Stomach (tissue), 8 donors: ENCODE measurements at regions not wholly inside any gene's neighbourhood (a gene's known extent, or its start where the extent isn't known, plus 50 kb on each side); places are given as distances from the start of the nearest gene placed in this dataset.

Experiments used
- DNase-seq, 2 donors: peaks; one replicate each; pipeline versions ENCODE4 v3.0.0 to v3.0.0-alpha.2; 2013 to 2019
- H3K27ac ChIP-seq, 5 donors: fragments of 200-600 bp in 4 of 5; sonication (generic) in 4 of 5; one replicate each; pipeline ENCODE4 v1.5.1; 2013 to 2019; ENCODE audit warnings: mild to moderate bottlenecking in 1 of 5, moderate library complexity in 1 of 5
- H3K27me3 ChIP-seq, 3 donors: fragments of 200-600 bp; sonication (generic); one replicate each; pipeline ENCODE4 v1.5.1; 2017 to 2019; ENCODE audit warnings: mixed run types in 1 of 3
- H3K36me3 ChIP-seq, 4 donors: fragments of 200-600 bp; sonication (generic); 1 replicate in 3 of 4; 2 replicates in 1 of 4; pipeline ENCODE4 v1.5.1; 2016 to 2019
- H3K4me1 ChIP-seq, 4 donors: fragments of 200-600 bp; sonication (generic); one replicate each; pipeline ENCODE4 v1.5.1; 2016 to 2019
- H3K4me3 ChIP-seq, 4 donors: fragments of 200-600 bp; sonication (generic) in 3 of 4; one replicate each; pipeline ENCODE4 v1.5.1; 2016 to 2019; ENCODE audit warnings: mild to moderate bottlenecking in 1 of 4
- H3K9me3 ChIP-seq, 4 donors: fragments of 200-600 bp; sonication (generic); one replicate each; pipeline ENCODE4 v1.5.1; 2016 to 2019
- EP300 ChIP-seq: sonication (generic); formaldehyde crosslinking; IDR thresholded peaks from one replicate; pipeline ENCODE4 v1.6.1; 2017; ENCODE audit warnings: antibody characterized with exemption
- POLR2A ChIP-seq, 4 donors: fragments of 450-650 bp; IDR thresholded peaks; one replicate each; pipeline ENCODE4 v1.6.1; 2016; ENCODE audit warnings: antibody characterized with exemption in 4 of 4, control low read depth in 2 of 4, mild to moderate bottlenecking in 1 of 4, moderate library complexity in 1 of 4
- POLR2AphosphoS5 ChIP-seq, 3 donors: sonication (generic); formaldehyde crosslinking; IDR thresholded peaks; one replicate each; pipeline ENCODE4 v1.6.1; 2016; ENCODE audit warnings: antibody characterized with exemption in 3 of 3
- WGBS, 5 donors: extraction: QIAGEN DNeasy Blood & Tissue Kit in 3 of 5; methylation state at CpG; one replicate each; pipeline versions ENCODE4 v1.1.5 to v1.1.7; 2013 to 2018; 5-methylcytosine and 5-hydroxymethylcytosine counted together
- intact Hi-C: fragments of 100-400 bp; cut with DNase I; formaldehyde crosslinking; loops from one replicate; pipeline ENCODE4 v1.15.1; 2023; ENCODE audit warnings: low total_unique reads
- TF ChIP-seq, protein P1 (sequence below), 7 experiments: fragments of 450-650 bp in 4 of 7; fragments of 200-600 bp in 3 of 7; sonication (generic) in 3 of 7; IDR thresholded peaks; one replicate each; pipeline ENCODE4 v1.5.1; 2016 to 2019; ENCODE audit warnings: antibody characterized with exemption in 7 of 7, control low read depth in 2 of 7, mild to moderate bottlenecking in 1 of 7
- donor health status: healthy with polysubstance abuse.
- donor health status: Bipolar disorder and iron deficiency.
- donor health status: healthy.

DNA sequence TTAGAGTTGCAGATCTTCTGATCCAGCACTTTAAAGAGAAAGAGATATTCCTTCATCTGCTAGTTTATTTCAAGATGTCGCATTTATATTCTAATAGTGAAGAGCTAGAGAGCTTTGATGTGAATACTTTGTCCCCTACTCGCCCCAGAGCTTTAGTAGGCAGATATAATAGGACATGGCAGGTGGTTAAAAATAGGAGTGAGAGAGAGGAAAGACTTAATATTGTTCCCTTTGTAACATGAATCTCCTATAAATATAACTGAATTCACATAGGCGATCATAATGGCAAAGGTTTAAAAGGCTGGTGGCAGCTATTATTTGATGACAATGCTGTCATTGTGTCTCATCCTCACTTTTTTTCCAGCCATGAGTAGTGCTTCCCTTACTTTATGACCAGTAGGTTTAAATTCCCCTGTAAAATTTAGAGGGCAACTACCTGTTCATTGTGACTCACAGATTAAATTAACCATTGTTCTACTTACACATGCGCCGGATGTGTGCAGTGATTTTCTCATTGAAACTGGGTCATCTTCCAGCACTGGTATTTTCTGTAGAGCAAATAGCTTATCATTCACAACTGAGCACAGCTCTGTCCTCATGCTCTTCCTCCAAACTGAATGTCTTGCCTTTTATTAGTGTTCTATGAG is 906.7 kb upstream of the CELF2 start:
- DNase-seq, result no peak
- H3K4me1 ChIP-seq, result no peaks in the 10 kb centered on the region
- TF ChIP-seq, protein P1, sequence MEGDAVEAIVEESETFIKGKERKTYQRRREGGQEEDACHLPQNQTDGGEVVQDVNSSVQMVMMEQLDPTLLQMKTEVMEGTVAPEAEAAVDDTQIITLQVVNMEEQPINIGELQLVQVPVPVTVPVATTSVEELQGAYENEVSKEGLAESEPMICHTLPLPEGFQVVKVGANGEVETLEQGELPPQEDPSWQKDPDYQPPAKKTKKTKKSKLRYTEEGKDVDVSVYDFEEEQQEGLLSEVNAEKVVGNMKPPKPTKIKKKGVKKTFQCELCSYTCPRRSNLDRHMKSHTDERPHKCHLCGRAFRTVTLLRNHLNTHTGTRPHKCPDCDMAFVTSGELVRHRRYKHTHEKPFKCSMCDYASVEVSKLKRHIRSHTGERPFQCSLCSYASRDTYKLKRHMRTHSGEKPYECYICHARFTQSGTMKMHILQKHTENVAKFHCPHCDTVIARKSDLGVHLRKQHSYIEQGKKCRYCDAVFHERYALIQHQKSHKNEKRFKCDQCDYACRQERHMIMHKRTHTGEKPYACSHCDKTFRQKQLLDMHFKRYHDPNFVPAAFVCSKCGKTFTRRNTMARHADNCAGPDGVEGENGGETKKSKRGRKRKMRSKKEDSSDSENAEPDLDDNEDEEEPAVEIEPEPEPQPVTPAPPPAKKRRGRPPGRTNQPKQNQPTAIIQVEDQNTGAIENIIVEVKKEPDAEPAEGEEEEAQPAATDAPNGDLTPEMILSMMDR (IDR thresholded peaks at IDR 0.05), result no peak
- no peak for TF ChIP-seq POLR2A (IDR thresholded peaks at IDR 0.05)
- TF ChIP-seq POLR2AphosphoS5 (IDR thresholded peaks at IDR 0.05), result no peak
- TF ChIP-seq EP300, result no peak
- no peak overlapping the region for H3K4me3 ChIP-seq
- WGBS, 5 donors, result 68 to 90% (median 87%) methylated on average over 5 of the region's 5 CpGs
- no peak overlapping the region for H3K27ac ChIP-seq
- no peaks in the 10 kb centered on the region for H3K27me3 ChIP-seq
- intact Hi-C loops, result no loop called here
- H3K36me3 ChIP-seq, result no peaks in the 10 kb centered on the region
- peaks cover 0 to 2% (median 0%) of the 10 kb centered on the region in 4 donors for H3K9me3 ChIP-seq

DNA sequence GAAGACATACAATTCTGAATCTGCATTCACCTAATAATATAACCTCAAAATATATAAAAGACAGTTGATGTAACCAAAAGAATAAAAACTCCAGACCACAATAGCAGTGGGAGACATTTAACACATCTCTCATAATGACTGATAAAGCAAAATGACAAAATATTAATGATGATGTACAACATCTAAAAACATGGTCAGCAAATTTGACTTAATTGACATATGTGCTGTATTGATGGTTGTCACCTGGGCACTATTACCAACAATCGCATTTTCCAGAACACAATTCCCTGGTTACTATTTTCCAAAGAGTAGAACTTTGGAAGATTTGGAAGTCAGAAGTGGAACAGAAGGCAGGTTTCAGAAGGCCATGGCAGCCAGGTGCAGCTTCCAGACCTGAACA is 899.5 kb upstream of the CELF2 start:
- H3K27ac ChIP-seq, result no peak overlapping the region
- no peak for DNase-seq

DNA sequence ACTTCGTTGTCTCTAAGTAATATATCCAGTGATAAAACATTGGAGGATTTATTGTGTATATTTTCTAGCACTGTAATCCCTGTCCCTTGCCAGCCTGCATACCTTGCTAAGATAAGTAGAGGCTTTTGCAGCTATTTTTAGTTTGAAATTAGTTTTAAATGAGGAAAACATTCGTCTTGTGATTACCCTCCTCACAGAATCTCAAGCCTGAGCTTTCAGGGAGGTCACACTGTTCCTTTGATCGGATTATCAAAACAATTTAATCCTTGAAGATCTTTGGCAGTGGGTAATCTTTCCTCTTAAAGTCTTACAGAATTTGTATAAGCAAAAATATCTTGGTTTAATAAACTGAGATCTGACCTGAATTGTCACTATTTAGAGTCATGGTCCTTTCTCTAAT is 897.0 kb upstream of the CELF2 start:
- DNase-seq, result no peak
- H3K9me3 ChIP-seq, result peaks cover 0 to 6% (median 0%) of the 10 kb centered on the region in 4 donors
- H3K27me3 ChIP-seq, result no peaks in the 10 kb centered on the region
- TF ChIP-seq, protein P1 (IDR thresholded peaks at IDR 0.05), result no peak
- no peak for TF ChIP-seq POLR2AphosphoS5 (IDR thresholded peaks at IDR 0.05)
- TF ChIP-seq EP300, result no peak
- TF ChIP-seq POLR2A (IDR thresholded peaks at IDR 0.05), result no peak
- H3K27ac ChIP-seq, result no peak overlapping the region
- no peak overlapping the region for H3K4me3 ChIP-seq
- no peaks in the 10 kb centered on the region for H3K36me3 ChIP-seq
- intact Hi-C loops, result no loop called here
- no peaks in the 10 kb centered on the region for H3K4me1 ChIP-seq
- 41 to 54% (median 52%) methylated on average over 3 of the region's 3 CpGs for WGBS, 5 donors

More for the DNA sequence above, 899.5 kb upstream of the CELF2 start:
- H3K4me3 ChIP-seq, result no peak overlapping the region
- H3K4me1 ChIP-seq, result no peaks in the 10 kb centered on the region
- no peaks in the 10 kb centered on the region for H3K36me3 ChIP-seq
- WGBS, 5 donors, result 92 to 98% (median 95%) methylated on average over 1 of the region's 1 CpG
- intact Hi-C loops, result no loop called here
- TF ChIP-seq POLR2AphosphoS5 (IDR thresholded peaks at IDR 0.05) (no peak), EP300 (no peak), POLR2A (IDR thresholded peaks at IDR 0.05) (no peak)
- TF ChIP-seq, protein P1 (IDR thresholded peaks at IDR 0.05), result no peak
- peaks cover 0 to 6% (median 0%) of the 10 kb centered on the region in 4 donors for H3K9me3 ChIP-seq
- no peaks in the 10 kb centered on the region for H3K27me3 ChIP-seq

DNA sequence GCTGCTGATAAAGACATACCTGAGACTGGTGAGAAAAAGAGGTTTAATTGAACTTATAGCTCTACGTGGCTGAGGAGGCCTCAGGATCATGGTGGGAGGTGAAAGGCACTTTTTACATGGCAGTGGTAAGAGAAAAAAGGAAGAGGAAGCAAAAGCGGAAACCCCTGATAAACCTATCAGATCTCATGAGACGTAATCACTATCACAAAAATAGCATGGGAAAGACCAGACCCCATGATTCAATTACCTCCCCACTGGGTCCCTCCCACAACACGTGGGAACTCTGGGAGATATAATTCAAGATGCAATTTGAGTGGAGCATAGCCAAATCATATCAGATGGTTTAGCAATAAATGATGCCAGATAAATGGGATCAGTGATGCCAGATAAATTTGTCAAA is 892.0 kb upstream of the CELF2 start:
- intact Hi-C loops, result no loop called here
- Histone ChIP-seq H3K4me1 (no peaks in the 10 kb centered on the region), H3K36me3 (no peaks in the 10 kb centered on the region), H3K4me3 (no peak overlapping the region), H3K9me3 (no peaks in the 10 kb centered on the region), H3K27ac (no peak overlapping the region), H3K27me3 (no peaks in the 10 kb centered on the region)
- 63 to 78% (median 70%) methylated on average over 4 of the region's 4 CpGs for WGBS, 5 donors
- TF ChIP-seq EP300 (no peak), POLR2AphosphoS5 (IDR thresholded peaks at IDR 0.05) (no peak), POLR2A (IDR thresholded peaks at IDR 0.05) (no peak)
- TF ChIP-seq, protein P1 (IDR thresholded peaks at IDR 0.05), result no peak
- no peak for DNase-seq
